AG10803 (cell line): ENCODE measurements at regions not wholly inside any gene's neighbourhood (a gene's known extent, or its start where the extent isn't known, plus 50 kb on each side); places are given as distances from the start of the nearest gene placed in this dataset.

Experiments used
- DNase-seq: peaks from one replicate; pipeline ENCODE4 v3.0.0; 2010; ENCODE audit warnings: low read depth
- H3K4me3 ChIP-seq: 2 replicates; pipeline ENCODE4 v1.5.1; 2011; ENCODE audit warnings: mild to moderate bottlenecking, low read length, control low read depth
- TF ChIP-seq, protein P1 (sequence below): conservative IDR thresholded peaks from 2 replicates; pipeline ENCODE4 v1.5.1; 2011; ENCODE audit warnings: mild to moderate bottlenecking, low read length, control low read depth, inconsistent platforms

- H3K4me3 ChIP-seq: no peak overlapping the region
- TF ChIP-seq, protein P1, sequence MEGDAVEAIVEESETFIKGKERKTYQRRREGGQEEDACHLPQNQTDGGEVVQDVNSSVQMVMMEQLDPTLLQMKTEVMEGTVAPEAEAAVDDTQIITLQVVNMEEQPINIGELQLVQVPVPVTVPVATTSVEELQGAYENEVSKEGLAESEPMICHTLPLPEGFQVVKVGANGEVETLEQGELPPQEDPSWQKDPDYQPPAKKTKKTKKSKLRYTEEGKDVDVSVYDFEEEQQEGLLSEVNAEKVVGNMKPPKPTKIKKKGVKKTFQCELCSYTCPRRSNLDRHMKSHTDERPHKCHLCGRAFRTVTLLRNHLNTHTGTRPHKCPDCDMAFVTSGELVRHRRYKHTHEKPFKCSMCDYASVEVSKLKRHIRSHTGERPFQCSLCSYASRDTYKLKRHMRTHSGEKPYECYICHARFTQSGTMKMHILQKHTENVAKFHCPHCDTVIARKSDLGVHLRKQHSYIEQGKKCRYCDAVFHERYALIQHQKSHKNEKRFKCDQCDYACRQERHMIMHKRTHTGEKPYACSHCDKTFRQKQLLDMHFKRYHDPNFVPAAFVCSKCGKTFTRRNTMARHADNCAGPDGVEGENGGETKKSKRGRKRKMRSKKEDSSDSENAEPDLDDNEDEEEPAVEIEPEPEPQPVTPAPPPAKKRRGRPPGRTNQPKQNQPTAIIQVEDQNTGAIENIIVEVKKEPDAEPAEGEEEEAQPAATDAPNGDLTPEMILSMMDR: no peak
- DNase-seq: no peak
Measured at GRCh38 chr6:41404182-41404845, 68.9 kb downstream of the NCR2 start.

DNA sequence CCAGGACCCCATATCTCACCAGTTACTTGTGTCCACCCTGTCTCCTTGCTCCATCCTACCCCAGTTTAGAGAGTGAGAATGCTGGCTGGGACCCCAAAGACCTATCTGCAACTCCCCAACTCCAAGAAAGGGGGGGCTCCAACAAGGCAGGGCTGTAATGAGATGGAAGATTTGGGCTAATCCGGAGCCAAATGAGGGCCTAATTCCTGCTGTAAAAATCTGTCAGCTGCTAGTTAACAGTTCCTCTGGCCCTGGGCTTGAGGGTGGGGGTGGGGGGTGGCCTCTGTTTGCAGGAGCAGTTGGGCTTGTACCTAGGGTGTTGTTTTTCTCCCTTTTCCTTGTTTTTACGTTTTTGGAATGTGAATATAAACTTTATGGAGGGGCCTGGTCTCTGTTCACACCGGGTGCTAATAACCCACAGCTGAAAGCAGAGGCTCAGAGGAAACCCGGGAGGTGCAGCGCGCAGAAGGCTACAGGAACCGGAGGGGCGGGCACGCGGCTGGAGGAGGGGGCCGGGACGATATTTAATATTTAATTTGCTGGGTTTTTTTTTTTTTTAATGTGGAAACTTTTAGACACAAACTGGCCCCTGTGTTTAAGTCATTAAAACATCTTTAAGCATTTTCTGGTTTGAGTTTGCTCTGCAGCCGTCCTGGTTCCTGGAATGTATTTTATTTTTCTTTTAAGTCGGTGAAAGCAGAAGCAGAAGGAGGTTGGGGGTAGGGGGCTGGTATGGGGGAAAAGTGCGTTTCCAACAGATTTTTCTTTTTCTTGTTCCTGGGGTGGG, 70.7 kb downstream of the NCR2 start:
- TF ChIP-seq, protein P1: no peak
- DNase-seq: no peak
- no peak overlapping the region for H3K4me3 ChIP-seq

DNA sequence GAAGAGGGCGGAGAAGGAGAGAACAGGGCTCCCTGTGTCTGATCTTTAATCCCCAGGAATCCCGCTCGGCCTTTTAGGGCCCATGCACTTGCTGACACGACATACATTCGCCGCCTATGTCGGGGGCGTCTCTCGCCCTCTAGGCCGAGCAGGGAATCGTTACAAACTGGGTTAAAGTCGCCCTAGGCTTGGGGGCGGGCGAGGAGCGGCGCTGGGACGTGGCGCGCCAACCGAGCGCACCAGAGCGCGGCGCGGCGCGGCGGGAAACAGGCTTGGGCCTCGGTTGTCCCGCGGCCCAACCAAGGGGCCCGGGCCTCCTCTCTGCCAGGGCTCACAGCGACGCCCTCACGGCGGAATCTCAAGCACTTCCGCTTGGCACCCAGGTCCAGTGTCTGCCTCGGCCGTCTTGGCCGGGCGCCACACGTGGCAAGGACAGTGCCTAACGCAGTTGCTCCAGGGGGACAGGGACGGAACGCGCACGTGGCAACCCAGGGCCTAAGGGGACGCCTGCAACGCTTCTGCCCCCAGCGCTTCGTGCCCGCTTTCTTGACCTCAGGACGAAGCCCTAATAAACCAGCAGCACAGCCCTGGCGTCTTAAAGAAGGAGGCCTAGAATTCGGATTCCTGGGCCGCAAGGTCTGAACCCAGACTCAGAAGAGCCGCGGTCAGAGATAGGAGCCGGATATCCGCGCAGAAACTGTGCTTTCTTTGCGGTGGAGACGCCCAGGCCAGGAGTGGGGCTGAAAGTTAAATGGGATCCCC, 71.5 kb downstream of the NCR2 start:
- no peak overlapping the region for H3K4me3 ChIP-seq
- DNase-seq: no peak
- TF ChIP-seq, protein P1: no peak

- no peak for DNase-seq
- TF ChIP-seq, protein P1: no peak
- no peak overlapping the region for H3K4me3 ChIP-seq
Measured at GRCh38 chr6:41408576-41408975, 73.2 kb downstream of the NCR2 start.

GRCh38 chr6:41408982-41409381, 73.6 kb downstream of the NCR2 start:
- no peak for DNase-seq
- no peak overlapping the region for H3K4me3 ChIP-seq
- TF ChIP-seq, protein P1: no peak

DNA sequence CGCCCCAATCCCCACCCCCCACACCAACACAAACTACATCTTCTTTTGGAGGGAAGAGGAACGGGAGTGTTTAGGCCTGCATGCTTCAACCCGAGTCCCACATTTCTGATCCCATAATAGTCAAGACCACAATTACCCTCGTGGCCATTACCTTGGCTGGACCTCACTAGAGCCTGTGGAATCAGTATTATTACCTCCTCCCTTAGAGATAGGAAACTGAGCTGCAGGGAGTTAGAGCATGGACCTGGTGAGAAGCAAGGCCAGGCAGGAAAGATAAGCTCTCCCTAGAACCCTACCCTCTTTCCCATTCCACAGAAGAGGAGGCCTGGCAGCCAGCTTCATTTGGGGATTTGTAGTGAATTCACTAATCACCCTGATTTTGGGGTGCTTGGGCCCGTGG, 74.1 kb downstream of the NCR2 start:
- TF ChIP-seq, protein P1: no peak
- H3K4me3 ChIP-seq: no peak overlapping the region
- no peak for DNase-seq
